HG03575 (cell line): ENCODE measurements at regions not wholly inside any gene's neighbourhood (a gene's known extent, or its start where the extent isn't known, plus 50 kb on each side); places are given as distances from the start of the nearest gene placed in this dataset.

ENCODE experiments used
- ATAC-seq: cut with Tn5 transposase; IDR thresholded peaks from one replicate; pipeline ENCODE4 v1.9.1; 2021; ENCODE audit not compliant: unreplicated experiment, insufficient number of reproducible peaks, low FRiP score; ENCODE audit errors: extremely low read depth

GRCh38 chr2:51149725-51150124 lies 117.8 kb upstream of the NRXN1 start:
- ATAC-seq: no peak

- ATAC-seq: no peak
These were observed 113.8 kb upstream of the NRXN1 start for GRCh38 chr2:51145761-51146160.

GRCh38 chr2:51120754-51121280 lies 88.9 kb upstream of the NRXN1 start:
- no peak for ATAC-seq

- no peak for ATAC-seq
These were observed 79.6 kb upstream of the NRXN1 start for GRCh38 chr2:51111532-51111931.

- no peak for ATAC-seq
These were observed 76.9 kb upstream of the NRXN1 start for GRCh38 chr2:51108794-51109193.

GRCh38 chr2:51107841-51108240 lies 75.9 kb upstream of the NRXN1 start:
- ATAC-seq: no peak

GRCh38 chr2:51105811-51106210 lies 73.9 kb upstream of the NRXN1 start:
- no peak for ATAC-seq

GRCh38 chr2:51103205-51103604 lies 71.3 kb upstream of the NRXN1 start:
- no peak for ATAC-seq

- ATAC-seq: no peak
These were observed 61.1 kb upstream of the NRXN1 start for GRCh38 chr2:51093016-51093415.

GRCh38 chr2:51085420-51086068 lies 53.6 kb upstream of the NRXN1 start:
- ATAC-seq: no peak

- ATAC-seq: no peak
These were observed 52.8 kb upstream of the NRXN1 start for GRCh38 chr2:51084750-51085149.
